Endodermal cell (in vitro differentiated cells): ENCODE measurements at regions not wholly inside any gene's neighbourhood (a gene's known extent, or its start where the extent isn't known, plus 50 kb on each side); places are given as distances from the start of the nearest gene placed in this dataset.

Source experiments
- DNase-seq: peaks from one replicate; pipeline ENCODE4 v3.0.0-alpha.2; 2017
- H3K27ac ChIP-seq: 2 replicates; pipeline ENCODE4 v1.5.1; 2013; ENCODE audit warnings: mild to moderate bottlenecking, low read depth, low read length, moderate library complexity
- H3K27me3 ChIP-seq: 2 replicates; pipeline ENCODE4 v1.6.1; 2013; ENCODE audit warnings: mild to moderate bottlenecking, low read length, moderate library complexity; ENCODE audit not compliant: insufficient read depth, control insufficient read depth, poor library complexity, severe bottlenecking
- H3K36me3 ChIP-seq: 2 replicates; pipeline ENCODE4 v1.7.0; 2013; ENCODE audit warnings: mild to moderate bottlenecking, low read length, moderate library complexity; ENCODE audit not compliant: control insufficient read depth, insufficient read depth
- H3K4me1 ChIP-seq: one replicate; pipeline ENCODE4 v1.7.0; 2013; ENCODE audit warnings: low read length; ENCODE audit not compliant: control insufficient read depth, insufficient read depth
- H3K4me3 ChIP-seq: 2 replicates; pipeline ENCODE4 v1.5.1; 2013; ENCODE audit warnings: mild to moderate bottlenecking, low read length, moderate library complexity
- H3K9ac ChIP-seq: 2 replicates; pipeline ENCODE4 v1.6.1; 2013; ENCODE audit warnings: mild to moderate bottlenecking, low read length, moderate library complexity; ENCODE audit not compliant: poor library complexity, severe bottlenecking; ENCODE audit errors: extremely low read depth
- H3K9me3 ChIP-seq: 2 replicates; pipeline ENCODE4 v1.6.1; 2013; ENCODE audit warnings: mild to moderate bottlenecking, low read length, moderate library complexity; ENCODE audit not compliant: control insufficient read depth
- H3K27ac Mint-ChIP-seq: 2 replicates; pipeline ENCODE4 v1.8.0; 2020; ENCODE audit warnings: mixed read lengths
- H3K27me3 Mint-ChIP-seq: 2 replicates; pipeline ENCODE4 v1.8.0; 2021; ENCODE audit warnings: mild to moderate bottlenecking, mixed read lengths; ENCODE audit not compliant: insufficient read depth
- H3K36me3 Mint-ChIP-seq: 2 replicates; pipeline ENCODE4 v1.8.0; 2020; ENCODE audit warnings: low read depth, mixed read lengths
- H3K4me1 Mint-ChIP-seq: 2 replicates; pipeline ENCODE4 v1.8.0; 2020; ENCODE audit warnings: mixed read lengths
- H3K4me3 Mint-ChIP-seq: 2 replicates; pipeline ENCODE4 v1.8.0; 2020; ENCODE audit warnings: mild to moderate bottlenecking, moderate library complexity, mixed read lengths
- H3K9me3 Mint-ChIP-seq: 2 replicates; pipeline ENCODE4 v1.8.0; 2020; ENCODE audit warnings: mild to moderate bottlenecking, mixed read lengths
- WGBS, 2 experiments: methylation state at CpG; one replicate each; pipeline versions ENCODE4 v1.1.5 to v1.1.7; 2013; ENCODE audit warnings: missing lambda C conversion rate in 2 of 2, mixed read lengths in 1 of 2; ENCODE audit not compliant: insufficient coverage in 1 of 2, insufficient read length in 1 of 2; 5-methylcytosine and 5-hydroxymethylcytosine counted together
- TF ChIP-seq, protein P1 (sequence below): fragments of 200-600 bp; sonication (generic); conservative IDR thresholded peaks from 2 replicates; pipeline ENCODE4 v1.5.0; 2021; ENCODE audit warnings: antibody characterized with exemption, mild to moderate bottlenecking

DNA sequence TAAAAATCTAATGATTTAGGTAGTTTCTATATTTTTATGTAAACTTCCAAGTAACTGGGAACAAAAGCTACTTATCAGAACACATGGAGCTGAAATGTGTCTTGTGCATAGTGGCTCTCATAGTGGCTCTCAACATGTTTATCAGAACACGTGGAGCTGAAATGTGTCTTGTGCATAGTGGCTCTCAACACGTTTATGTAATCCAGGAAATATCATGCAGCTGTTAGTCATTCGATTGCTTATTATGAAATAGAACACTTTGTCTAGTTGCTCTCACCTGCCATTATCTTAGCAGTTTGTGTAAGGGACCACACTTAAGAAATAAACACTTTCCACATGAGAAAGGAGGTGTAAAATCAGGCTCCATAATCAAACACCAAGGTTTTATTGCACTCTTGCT lies 119.2 kb upstream of the ASCC3 start:
- DNase-seq, result no peak
- no peak overlapping the region for H3K4me3 ChIP-seq
- no peak overlapping the region for H3K27ac Mint-ChIP-seq
- TF ChIP-seq, protein P1, sequence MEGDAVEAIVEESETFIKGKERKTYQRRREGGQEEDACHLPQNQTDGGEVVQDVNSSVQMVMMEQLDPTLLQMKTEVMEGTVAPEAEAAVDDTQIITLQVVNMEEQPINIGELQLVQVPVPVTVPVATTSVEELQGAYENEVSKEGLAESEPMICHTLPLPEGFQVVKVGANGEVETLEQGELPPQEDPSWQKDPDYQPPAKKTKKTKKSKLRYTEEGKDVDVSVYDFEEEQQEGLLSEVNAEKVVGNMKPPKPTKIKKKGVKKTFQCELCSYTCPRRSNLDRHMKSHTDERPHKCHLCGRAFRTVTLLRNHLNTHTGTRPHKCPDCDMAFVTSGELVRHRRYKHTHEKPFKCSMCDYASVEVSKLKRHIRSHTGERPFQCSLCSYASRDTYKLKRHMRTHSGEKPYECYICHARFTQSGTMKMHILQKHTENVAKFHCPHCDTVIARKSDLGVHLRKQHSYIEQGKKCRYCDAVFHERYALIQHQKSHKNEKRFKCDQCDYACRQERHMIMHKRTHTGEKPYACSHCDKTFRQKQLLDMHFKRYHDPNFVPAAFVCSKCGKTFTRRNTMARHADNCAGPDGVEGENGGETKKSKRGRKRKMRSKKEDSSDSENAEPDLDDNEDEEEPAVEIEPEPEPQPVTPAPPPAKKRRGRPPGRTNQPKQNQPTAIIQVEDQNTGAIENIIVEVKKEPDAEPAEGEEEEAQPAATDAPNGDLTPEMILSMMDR, result no peak
- H3K27ac ChIP-seq, result no peak overlapping the region
- H3K36me3 Mint-ChIP-seq, result no peaks in the 10 kb centered on the region
- no peak overlapping the region for H3K4me3 Mint-ChIP-seq
- H3K27me3 Mint-ChIP-seq, result no peaks in the 10 kb centered on the region
- WGBS, 2 experiments, result 86 to 92% methylated on average over 1 to 3 of the region's 3 CpGs
- no peaks in the 10 kb centered on the region for H3K36me3 ChIP-seq
- no peaks in the 10 kb centered on the region for H3K27me3 ChIP-seq
- no peaks in the 10 kb centered on the region for H3K4me1 Mint-ChIP-seq
- peaks cover 9% of the 10 kb centered on the region for H3K9me3 ChIP-seq
- no peaks in the 10 kb centered on the region for H3K4me1 ChIP-seq
- H3K9ac ChIP-seq, result no peak overlapping the region
- H3K9me3 Mint-ChIP-seq, result peaks cover 3% of the 10 kb centered on the region

DNA sequence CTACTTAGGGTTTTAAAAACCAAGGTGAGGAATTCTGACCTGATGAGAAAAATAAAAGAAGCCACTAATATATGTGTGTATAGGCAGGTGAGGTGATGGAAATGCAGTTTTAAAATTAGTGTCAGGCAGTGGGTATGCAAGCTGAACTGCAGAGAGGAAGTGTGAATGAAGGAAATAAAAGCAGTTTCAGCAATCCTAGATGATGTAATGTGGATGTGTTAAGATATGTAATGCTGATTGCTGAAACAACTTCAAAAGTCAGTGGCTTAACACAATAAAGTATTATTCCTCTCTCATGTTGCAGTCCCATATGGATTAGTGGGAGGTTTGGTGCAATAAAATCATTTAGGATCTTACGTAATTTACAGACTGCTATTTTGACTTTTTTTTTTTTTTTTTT lies 119.9 kb upstream of the ASCC3 start:
- Histone ChIP-seq H3K4me1 (no peaks in the 10 kb centered on the region), H3K27ac (no peak overlapping the region), H3K4me3 (no peak overlapping the region), H3K9me3 (peaks cover 9% of the 10 kb centered on the region), H3K36me3 (no peaks in the 10 kb centered on the region), H3K9ac (no peak overlapping the region), H3K27me3 (no peaks in the 10 kb centered on the region)
- TF ChIP-seq, protein P1, result no peak
- H3K27me3 Mint-ChIP-seq, result no peaks in the 10 kb centered on the region
- no peak overlapping the region for H3K4me3 Mint-ChIP-seq
- WGBS, 2 experiments, result 100% methylated on average over 1 of the region's 1 CpG
- H3K36me3 Mint-ChIP-seq, result no peaks in the 10 kb centered on the region
- H3K4me1 Mint-ChIP-seq, result no peaks in the 10 kb centered on the region
- DNase-seq, result no peak
- H3K9me3 Mint-ChIP-seq, result peaks cover 3% of the 10 kb centered on the region
- H3K27ac Mint-ChIP-seq, result no peak overlapping the region

DNA sequence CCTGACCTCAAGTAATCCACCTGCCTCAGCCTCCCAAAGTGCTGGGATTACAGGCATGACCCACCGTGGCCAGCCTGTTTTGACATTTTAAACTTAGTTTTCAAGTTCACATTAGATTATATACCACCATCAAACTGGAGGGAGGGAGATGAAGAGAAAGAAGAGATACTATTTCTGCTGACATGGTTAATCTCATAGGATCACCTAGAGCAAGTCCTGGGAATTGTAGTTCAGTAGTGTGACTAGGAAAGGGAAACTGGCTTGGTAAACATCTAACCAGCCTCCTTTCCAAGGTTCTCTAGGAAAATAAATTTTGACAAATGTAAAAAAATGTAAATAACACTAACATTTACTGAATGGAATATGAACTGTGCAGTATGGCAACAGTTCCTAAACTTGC lies 120.5 kb upstream of the ASCC3 start:
- no peak overlapping the region for H3K4me3 Mint-ChIP-seq
- Histone ChIP-seq H3K9me3 (peaks cover 9% of the 10 kb centered on the region), H3K27me3 (no peaks in the 10 kb centered on the region), H3K4me1 (no peaks in the 10 kb centered on the region), H3K36me3 (no peaks in the 10 kb centered on the region), H3K9ac (no peak overlapping the region), H3K27ac (no peak overlapping the region), H3K4me3 (no peak overlapping the region)
- no peaks in the 10 kb centered on the region for H3K4me1 Mint-ChIP-seq
- H3K27ac Mint-ChIP-seq, result no peak overlapping the region
- WGBS, 2 experiments, result 100% methylated on average over 1 of the region's 1 CpG
- DNase-seq, result no peak
- peaks cover 3% of the 10 kb centered on the region for H3K9me3 Mint-ChIP-seq
- H3K27me3 Mint-ChIP-seq, result no peaks in the 10 kb centered on the region
- TF ChIP-seq, protein P1, result no peak
- no peaks in the 10 kb centered on the region for H3K36me3 Mint-ChIP-seq
